H1 (cell line): ENCODE measurements at regions not wholly inside any gene's neighbourhood (a gene's known extent, or its start where the extent isn't known, plus 50 kb on each side); places are given as distances from the start of the nearest gene placed in this dataset.

ENCODE experiments used
- CHD2 ChIP-seq: IDR thresholded peaks from 2 replicates; pipeline ENCODE4 v1.6.1; 2012; ENCODE audit warnings: low read length, improper control_type of control experiment
- HDAC2 ChIP-seq, 2 experiments: fragments of 300-600 bp in 1 of 2; sonication (generic) in 1 of 2; IDR thresholded peaks; 2 replicates each; pipeline ENCODE4 v1.6.1; 2011 to 2012; ENCODE audit warnings: low read depth in 2 of 2, low read length in 2 of 2, mild to moderate bottlenecking in 2 of 2, moderate library complexity in 2 of 2, borderline replicate concordance in 1 of 2, inconsistent platforms in 1 of 2
- RAD21 ChIP-seq, 2 experiments: IDR thresholded peaks in 1 of 2; conservative IDR thresholded peaks in 1 of 2; 2 replicates each; pipeline ENCODE4 v1.6.1; 2011; ENCODE audit warnings: low read depth in 2 of 2, low read length in 2 of 2, improper control_type of control experiment in 1 of 2, inconsistent platforms in 1 of 2, mild to moderate bottlenecking in 1 of 2, moderate library complexity in 1 of 2
- RBBP5 ChIP-seq: IDR thresholded peaks from 2 replicates; pipeline ENCODE4 v1.7.1; 2012; ENCODE audit warnings: low read depth, mild to moderate bottlenecking, inconsistent platforms, low read length, moderate library complexity, borderline replicate concordance
- RFX5 ChIP-seq: IDR thresholded peaks from 2 replicates; pipeline ENCODE4 v1.6.1; 2011; ENCODE audit warnings: low read depth, low read length, improper control_type of control experiment, borderline replicate concordance
- SIX5 ChIP-seq: IDR thresholded peaks from 2 replicates; pipeline ENCODE4 v1.6.1; 2011; ENCODE audit warnings: mild to moderate bottlenecking, low read depth, low read length
- TAF7 ChIP-seq: optimal IDR thresholded peaks from 2 replicates; pipeline ENCODE3; 2011; ENCODE audit warnings: low read depth, mild to moderate bottlenecking, inconsistent platforms, low read length, moderate library complexity, borderline replicate concordance
- USF2 ChIP-seq: IDR thresholded peaks from 2 replicates; pipeline ENCODE4 v1.6.1; 2011; ENCODE audit warnings: low read length, improper control_type of control experiment

- no peak for TF ChIP-seq TAF7
- no peak for TF ChIP-seq RAD21 (IDR thresholded peaks at IDR 0.05 in 1 of 2, conservative IDR thresholded peaks at IDR 0.05 in 1 of 2; ENCODE audit: low read depth in 2 of 2, low read length in 2 of 2)
- no peak for TF ChIP-seq CHD2
- no peak for TF ChIP-seq RBBP5
- no peak for TF ChIP-seq HDAC2 (IDR thresholded peaks at IDR 0.05; ENCODE audit: borderline replicate concordance in 1 of 2, low read depth in 2 of 2, low read length in 2 of 2)
- TF ChIP-seq SIX5, result no peak
- TF ChIP-seq USF2, result no peak
- no peak for TF ChIP-seq RFX5
Measured at GRCh38 chr3:168803536-168803935, 707.8 kb upstream of the GOLIM4 start (continued).
